ENCODE measurements at regions not wholly inside any gene's neighbourhood (a gene's known extent, or its start where the extent isn't known, plus 50 kb on each side); places are given as distances from the start of the nearest gene placed in this dataset.

GRCh38 chr17:71631483-71631882, 489.3 kb upstream of the SOX9 start:
- Histone ChIP-seq H3K36me3 (ENCODE audit: insufficient read depth, low read length) (no peaks in the 10 kb centered on the region), H3K27me3 (ENCODE audit: insufficient read depth, low read length) (no peaks in the 10 kb centered on the region), H3K9me3 (ENCODE audit: control insufficient read depth in 1 of 2, low read length in 2 of 2) (no peaks in the 10 kb centered on the region), H3K27ac (ENCODE audit: low read depth, low read length) (no peak overlapping the region), H3K4me1 (ENCODE audit: insufficient read depth, low read length) (no peaks in the 10 kb centered on the region), H3K4me3 (ENCODE audit: low read length in 2 of 2) (no peak overlapping the region)
- Mint-ChIP-seq H3K27ac (no peak overlapping the region), H3K27me3 (no peaks in the 10 kb centered on the region), H3K9me3 (peaks cover 0 to 5% (median under 1%) of the 10 kb centered on the region in 8 donors), H3K4me3 (no peak overlapping the region), H3K36me3 (no peaks in the 10 kb centered on the region), H3K4me1 (no peaks in the 10 kb centered on the region)
- CTCF ChIA-PET (ENCODE audit: partially characterized antibody), result no interaction called here
- DNase-seq, result no peak
- POLR2A ChIA-PET (ENCODE audit: partially characterized antibody), result no interaction called here
- intact Hi-C loops (cut with micrococcal nuclease), result no loop called here

GRCh38 chr17:71632328-71632727, 488.5 kb upstream of the SOX9 start:
- DNase-seq, result no peak
- H3K27ac Mint-ChIP-seq, result no peak overlapping the region
- H3K4me1 Mint-ChIP-seq, result no peaks in the 10 kb centered on the region
- Histone ChIP-seq H3K27me3 (ENCODE audit: insufficient read depth, low read length) (no peaks in the 10 kb centered on the region), H3K9me3 (ENCODE audit: control insufficient read depth in 1 of 2, low read length in 2 of 2) (no peaks in the 10 kb centered on the region), H3K27ac (ENCODE audit: low read depth, low read length) (no peak overlapping the region), H3K4me3 (ENCODE audit: low read length in 2 of 2) (no peak overlapping the region), H3K4me1 (ENCODE audit: insufficient read depth, low read length) (no peaks in the 10 kb centered on the region), H3K36me3 (ENCODE audit: insufficient read depth, low read length) (no peaks in the 10 kb centered on the region)
- POLR2A ChIA-PET (ENCODE audit: partially characterized antibody), result no interaction called here
- H3K36me3 Mint-ChIP-seq, result no peaks in the 10 kb centered on the region
- H3K4me3 Mint-ChIP-seq, result no peak overlapping the region
- peaks cover 0 to 5% (median 0%) of the 10 kb centered on the region in 8 donors for H3K9me3 Mint-ChIP-seq
- CTCF ChIA-PET (ENCODE audit: partially characterized antibody), result no interaction called here
- no peaks in the 10 kb centered on the region for H3K27me3 Mint-ChIP-seq
- intact Hi-C loops (cut with micrococcal nuclease), result no loop called here

GRCh38 chr17:71633391-71633849, 487.4 kb upstream of the SOX9 start:
- no peak overlapping the region for H3K4me3 ChIP-seq (ENCODE audit: low read length in 2 of 2)
- ChIA-PET CTCF (ENCODE audit: partially characterized antibody) (no interaction called here), POLR2A (ENCODE audit: partially characterized antibody) (no interaction called here)
- Mint-ChIP-seq H3K27ac (no peak overlapping the region), H3K9me3 (peaks cover 0 to 11% (median 4%) of the 10 kb centered on the region in 8 donors), H3K36me3 (no peaks in the 10 kb centered on the region), H3K4me1 (no peaks in the 10 kb centered on the region), H3K27me3 (peaks cover 0 to 2% of the 10 kb centered on the region in 2 donors), H3K4me3 (no peak overlapping the region)
- no peak for DNase-seq
- H3K36me3 ChIP-seq (ENCODE audit: insufficient read depth, low read length), result no peaks in the 10 kb centered on the region
- no peaks in the 10 kb centered on the region for H3K9me3 ChIP-seq (ENCODE audit: control insufficient read depth in 1 of 2, low read length in 2 of 2)
- no peak overlapping the region for H3K27ac ChIP-seq (ENCODE audit: low read depth, low read length)
- intact Hi-C loops (cut with micrococcal nuclease), result no loop called here
- no peaks in the 10 kb centered on the region for H3K4me1 ChIP-seq (ENCODE audit: insufficient read depth, low read length)
- H3K27me3 ChIP-seq (ENCODE audit: insufficient read depth, low read length), result no peaks in the 10 kb centered on the region

GRCh38 chr17:71634376-71634775, 486.4 kb upstream of the SOX9 start:
- ChIA-PET CTCF (ENCODE audit: partially characterized antibody) (no interaction called here), POLR2A (ENCODE audit: partially characterized antibody) (no interaction called here)
- Mint-ChIP-seq H3K27ac (no peak overlapping the region), H3K36me3 (no peaks in the 10 kb centered on the region), H3K9me3 (peaks cover 0 to 13% (median 6%) of the 10 kb centered on the region in 8 donors), H3K4me1 (no peaks in the 10 kb centered on the region), H3K4me3 (no peak overlapping the region), H3K27me3 (peaks cover 0 to 2% of the 10 kb centered on the region in 2 donors)
- Histone ChIP-seq H3K27ac (ENCODE audit: low read depth, low read length) (no peak overlapping the region), H3K27me3 (ENCODE audit: insufficient read depth, low read length) (no peaks in the 10 kb centered on the region), H3K9me3 (ENCODE audit: control insufficient read depth in 1 of 2, low read length in 2 of 2) (no peaks in the 10 kb centered on the region), H3K4me1 (ENCODE audit: insufficient read depth, low read length) (no peaks in the 10 kb centered on the region), H3K36me3 (ENCODE audit: insufficient read depth, low read length) (no peaks in the 10 kb centered on the region), H3K4me3 (ENCODE audit: low read length in 2 of 2) (no peak overlapping the region)
- intact Hi-C loops (cut with micrococcal nuclease), result no loop called here
- DNase-seq, result no peak

GRCh38 chr17:71635187-71635586, 485.6 kb upstream of the SOX9 start:
- no peaks in the 10 kb centered on the region for H3K36me3 ChIP-seq (ENCODE audit: insufficient read depth, low read length)
- H3K9me3 Mint-ChIP-seq, result peaks cover 0 to 15% (median 7%) of the 10 kb centered on the region in 8 donors
- no peaks in the 10 kb centered on the region for H3K36me3 Mint-ChIP-seq
- peaks cover 0 to 2% of the 10 kb centered on the region in 2 donors for H3K27me3 Mint-ChIP-seq
- H3K4me1 ChIP-seq (ENCODE audit: insufficient read depth, low read length), result no peaks in the 10 kb centered on the region
- H3K4me1 Mint-ChIP-seq, result no peaks in the 10 kb centered on the region
- H3K27ac ChIP-seq (ENCODE audit: low read depth, low read length), result no peak overlapping the region
- H3K9me3 ChIP-seq (ENCODE audit: control insufficient read depth in 1 of 2, low read length in 2 of 2), result no peaks in the 10 kb centered on the region
- intact Hi-C loops (cut with micrococcal nuclease), result no loop called here
- H3K4me3 Mint-ChIP-seq, result no peak overlapping the region
- ChIA-PET CTCF (ENCODE audit: partially characterized antibody) (no interaction called here), POLR2A (ENCODE audit: partially characterized antibody) (no interaction called here)
- no peak for DNase-seq
- no peaks in the 10 kb centered on the region for H3K27me3 ChIP-seq (ENCODE audit: insufficient read depth, low read length)
- no peak overlapping the region for H3K4me3 ChIP-seq (ENCODE audit: low read length in 2 of 2)
- H3K27ac Mint-ChIP-seq, result no peak overlapping the region

GRCh38 chr17:71636644-71637043, 484.2 kb upstream of the SOX9 start:
- no peak overlapping the region for H3K27ac Mint-ChIP-seq
- peaks cover 0 to 22% (median 8%) of the 10 kb centered on the region in 8 donors for H3K9me3 Mint-ChIP-seq
- H3K4me1 ChIP-seq (ENCODE audit: insufficient read depth, low read length), result no peaks in the 10 kb centered on the region
- H3K36me3 Mint-ChIP-seq, result no peaks in the 10 kb centered on the region
- no peak for DNase-seq
- H3K36me3 ChIP-seq (ENCODE audit: insufficient read depth, low read length), result no peaks in the 10 kb centered on the region
- no peaks in the 10 kb centered on the region for H3K27me3 ChIP-seq (ENCODE audit: insufficient read depth, low read length)
- POLR2A ChIA-PET (ENCODE audit: partially characterized antibody), result no interaction called here
- intact Hi-C loops (cut with micrococcal nuclease), result no loop called here
- no peak overlapping the region for H3K4me3 Mint-ChIP-seq
- H3K9me3 ChIP-seq (ENCODE audit: control insufficient read depth in 1 of 2, low read length in 2 of 2), result no peaks in the 10 kb centered on the region
- H3K27ac ChIP-seq (ENCODE audit: low read depth, low read length), result no peak overlapping the region
- peaks cover 0 to 2% of the 10 kb centered on the region in 2 donors for H3K27me3 Mint-ChIP-seq
- CTCF ChIA-PET (ENCODE audit: partially characterized antibody), result interaction anchor here (0.7 kb wide), 1 partner anchor 783 kb away, joined by 3 read pairs; no protein-coding TSS in a partner anchor
- no peak overlapping the region for H3K4me3 ChIP-seq (ENCODE audit: low read length in 2 of 2)
- no peaks in the 10 kb centered on the region for H3K4me1 Mint-ChIP-seq

GRCh38 chr17:71638668-71639067, 482.2 kb upstream of the SOX9 start:
- POLR2A ChIA-PET (ENCODE audit: partially characterized antibody), result no interaction called here
- peaks cover 0 to 17% (median 8%) of the 10 kb centered on the region in 8 donors for H3K9me3 Mint-ChIP-seq
- H3K4me1 ChIP-seq (ENCODE audit: insufficient read depth, low read length), result no peaks in the 10 kb centered on the region
- no peak overlapping the region for H3K27ac Mint-ChIP-seq
- DNase-seq, result no peak
- no peaks in the 10 kb centered on the region for H3K36me3 ChIP-seq (ENCODE audit: insufficient read depth, low read length)
- no peak overlapping the region for H3K4me3 ChIP-seq (ENCODE audit: low read length in 2 of 2)
- peaks cover 0 to 2% of the 10 kb centered on the region in 2 donors for H3K27me3 Mint-ChIP-seq
- no peaks in the 10 kb centered on the region for H3K9me3 ChIP-seq (ENCODE audit: control insufficient read depth in 1 of 2, low read length in 2 of 2)
- no peak overlapping the region for H3K27ac ChIP-seq (ENCODE audit: low read depth, low read length)
- H3K36me3 Mint-ChIP-seq, result no peaks in the 10 kb centered on the region
- CTCF ChIA-PET (ENCODE audit: partially characterized antibody), result no interaction called here
- no peaks in the 10 kb centered on the region for H3K27me3 ChIP-seq (ENCODE audit: insufficient read depth, low read length)
- H3K4me1 Mint-ChIP-seq, result no peaks in the 10 kb centered on the region
- H3K4me3 Mint-ChIP-seq, result no peak overlapping the region
- intact Hi-C loops (cut with micrococcal nuclease), result no loop called here

GRCh38 chr17:71639865-71640264, 481.0 kb upstream of the SOX9 start:
- no peaks in the 10 kb centered on the region for H3K36me3 ChIP-seq (ENCODE audit: insufficient read depth, low read length)
- no peaks in the 10 kb centered on the region for H3K4me1 Mint-ChIP-seq
- no peak overlapping the region for H3K27ac ChIP-seq (ENCODE audit: low read depth, low read length)
- H3K9me3 ChIP-seq (ENCODE audit: control insufficient read depth in 1 of 2, low read length in 2 of 2), result no peaks in the 10 kb centered on the region
- no peak for DNase-seq
- intact Hi-C loops (cut with micrococcal nuclease), result loop anchor here (10.0 kb wide), 1 partner anchor 45 kb away; no protein-coding TSS in a partner anchor
- no peaks in the 10 kb centered on the region for H3K27me3 ChIP-seq (ENCODE audit: insufficient read depth, low read length)
- ChIA-PET CTCF (ENCODE audit: partially characterized antibody) (no interaction called here), POLR2A (ENCODE audit: partially characterized antibody) (no interaction called here)
- H3K4me1 ChIP-seq (ENCODE audit: insufficient read depth, low read length), result no peaks in the 10 kb centered on the region
- peaks cover 0 to 20% (median 8%) of the 10 kb centered on the region in 8 donors for H3K9me3 Mint-ChIP-seq
- no peak overlapping the region for H3K4me3 ChIP-seq (ENCODE audit: low read length in 2 of 2)
- H3K27me3 Mint-ChIP-seq, result peaks cover 0 to 2% of the 10 kb centered on the region in 2 donors
- H3K27ac Mint-ChIP-seq, result no peak overlapping the region
- no peak overlapping the region for H3K4me3 Mint-ChIP-seq
- H3K36me3 Mint-ChIP-seq, result no peaks in the 10 kb centered on the region

All from CD4-positive, alpha-beta memory T cell (primary cell).